BE2C (cell line): ENCODE measurements at regions not wholly inside any gene's neighbourhood (a gene's known extent, or its start where the extent isn't known, plus 50 kb on each side); places are given as distances from the start of the nearest gene placed in this dataset.

Source experiments
- DNase-seq: peaks from one replicate; pipeline ENCODE4 v3.0.0-alpha.2; 2020
- H3K27me3 ChIP-seq: fragments of 250-450 bp; sonication (Bioruptor Pico); 2 replicates; pipeline ENCODE4 v1.5.1; 2020; ENCODE audit warnings: mild to moderate bottlenecking
- H3K36me3 ChIP-seq: fragments of 250-450 bp; sonication (Bioruptor Pico); 2 replicates; pipeline ENCODE4 v1.5.1; 2020; ENCODE audit warnings: mild to moderate bottlenecking
- H3K4me1 ChIP-seq: fragments of 250-450 bp; sonication (Bioruptor Pico); 2 replicates; pipeline ENCODE4 v1.5.1; 2020
- H3K4me3 ChIP-seq: 2 replicates; pipeline ENCODE4 v1.5.1; 2011; ENCODE audit warnings: low read depth, low read length
- H3K9me3 ChIP-seq: fragments of 250-450 bp; sonication (Bioruptor Pico); 2 replicates; pipeline ENCODE4 v1.5.1; 2020
- CTCF ChIP-seq: IDR thresholded peaks from 2 replicates; pipeline ENCODE4 v1.5.1; 2012; ENCODE audit warnings: mild to moderate bottlenecking, low read depth, low read length

- peaks cover 15% of the 10 kb centered on the region for H3K4me1 ChIP-seq
- no peaks in the 10 kb centered on the region for H3K9me3 ChIP-seq
- TF ChIP-seq CTCF: no peak
- no peak overlapping the region for H3K4me3 ChIP-seq
- DNase-seq: no peak
- no peaks in the 10 kb centered on the region for H3K27me3 ChIP-seq
- no peaks in the 10 kb centered on the region for H3K36me3 ChIP-seq
Measured at GRCh38 chr13:70189981-70190380, 81.7 kb upstream of the KLHL1 start.

GRCh38 chr13:70188567-70188966 is 80.3 kb upstream of the KLHL1 start:
- peaks cover 15% of the 10 kb centered on the region for H3K4me1 ChIP-seq
- no peaks in the 10 kb centered on the region for H3K9me3 ChIP-seq
- no peak overlapping the region for H3K4me3 ChIP-seq
- H3K36me3 ChIP-seq: no peaks in the 10 kb centered on the region
- no peak for TF ChIP-seq CTCF
- DNase-seq: no peak
- H3K27me3 ChIP-seq: no peaks in the 10 kb centered on the region

- no peaks in the 10 kb centered on the region for H3K9me3 ChIP-seq
- H3K4me3 ChIP-seq: no peak overlapping the region
- DNase-seq: no peak
- no peaks in the 10 kb centered on the region for H3K36me3 ChIP-seq
- H3K4me1 ChIP-seq: no peaks in the 10 kb centered on the region
- no peak for TF ChIP-seq CTCF
- H3K27me3 ChIP-seq: no peaks in the 10 kb centered on the region
Measured at GRCh38 chr13:70183041-70183440, 74.8 kb upstream of the KLHL1 start.
